ENCODE measurements at regions not wholly inside any gene's neighbourhood (a gene's known extent, or its start where the extent isn't known, plus 50 kb on each side); places are given as distances from the start of the nearest gene placed in this dataset.

GRCh38 chr9:79985772-79986171 lies 414.0 kb downstream of the TLE4 start:
- TF ChIP-seq EP300 (IDR thresholded peaks at IDR 0.05; ENCODE audit: borderline replicate concordance in 1 of 2, low read depth in 2 of 2, low read length in 2 of 2) (no peak), CTCF (IDR thresholded peaks at IDR 0.05; ENCODE audit: control extremely low read depth in 1 of 3, insufficient read depth in 1 of 3, low read depth in 1 of 3, low read length in 3 of 3) (no peak), GABPA (IDR thresholded peaks at IDR 0.05; ENCODE audit: borderline replicate concordance, insufficient read depth, low read length) (no peak), CHD1 (IDR thresholded peaks at IDR 0.05; ENCODE audit: low read depth, low read length) (no peak), SP1 (IDR thresholded peaks at IDR 0.05; ENCODE audit: low read depth, low read length) (no peak), TEAD4 (IDR thresholded peaks at IDR 0.05; ENCODE audit: low read depth, low read length) (no peak), RFX5 (IDR thresholded peaks at IDR 0.05; ENCODE audit: borderline replicate concordance, low read depth, low read length) (no peak), EZH2 (IDR thresholded peaks at IDR 0.05; ENCODE audit: low read depth, low read length, severe bottlenecking) (no peak), TAF1 (IDR thresholded peaks at IDR 0.05; ENCODE audit: low read depth, low read length) (no peak), POLR2A (IDR thresholded peaks at IDR 0.05; ENCODE audit: control extremely low read depth in 1 of 2, low read depth in 2 of 2, low read length in 2 of 2) (no peak)
- TF ChIP-seq, protein P1, sequence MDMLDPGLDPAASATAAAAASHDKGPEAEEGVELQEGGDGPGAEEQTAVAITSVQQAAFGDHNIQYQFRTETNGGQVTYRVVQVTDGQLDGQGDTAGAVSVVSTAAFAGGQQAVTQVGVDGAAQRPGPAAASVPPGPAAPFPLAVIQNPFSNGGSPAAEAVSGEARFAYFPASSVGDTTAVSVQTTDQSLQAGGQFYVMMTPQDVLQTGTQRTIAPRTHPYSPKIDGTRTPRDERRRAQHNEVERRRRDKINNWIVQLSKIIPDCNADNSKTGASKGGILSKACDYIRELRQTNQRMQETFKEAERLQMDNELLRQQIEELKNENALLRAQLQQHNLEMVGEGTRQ (IDR thresholded peaks at IDR 0.05; ENCODE audit: low read length) = no peak
